ENCODE measurements at regions not wholly inside any gene's neighbourhood (a gene's known extent, or its start where the extent isn't known, plus 50 kb on each side); places are given as distances from the start of the nearest gene placed in this dataset.

DNA sequence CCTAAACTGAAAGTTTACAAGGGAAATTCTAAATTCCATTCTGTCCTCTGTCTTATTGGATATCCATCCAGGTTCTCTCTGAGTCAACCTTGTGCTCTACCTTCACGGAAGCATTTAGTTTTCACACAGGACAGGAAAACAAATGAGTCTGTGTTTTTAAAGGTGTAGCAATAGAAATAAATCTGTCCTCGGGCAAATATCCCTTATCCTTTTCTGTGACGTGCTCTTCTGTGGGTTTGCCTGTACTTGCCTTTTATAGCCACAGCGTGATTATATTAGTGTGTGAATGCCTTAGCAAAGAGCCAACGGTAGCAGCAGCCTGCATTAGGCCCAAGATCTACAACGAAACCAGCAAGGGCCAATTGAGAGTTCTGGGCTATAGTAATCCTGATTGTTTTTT lies 127.2 kb upstream of the PLSCR5 start:
- no peak overlapping the region for H3K4me3 Mint-ChIP-seq
- no peak for DNase-seq
- Histone ChIP-seq H3K27ac (ENCODE audit: low read depth, low read length) (no peak overlapping the region), H3K9me3 (ENCODE audit: control insufficient read depth in 2 of 3, low read length in 3 of 3) (no peaks in the 10 kb centered on the region), H3K4me1 (ENCODE audit: control insufficient read depth in 2 of 2, insufficient read depth in 2 of 2, low read length in 2 of 2) (no peaks in the 10 kb centered on the region), H3K4me3 (ENCODE audit: low read length) (no peak overlapping the region), H3K36me3 (ENCODE audit: control insufficient read depth in 2 of 3, insufficient read depth in 3 of 3, low read length in 3 of 3) (no peaks in the 10 kb centered on the region), H3K27me3 (ENCODE audit: control insufficient read depth in 2 of 2, insufficient read depth in 2 of 2, low read length in 2 of 2) (no peaks in the 10 kb centered on the region)
- peaks cover 0 to 13% (median 7%) of the 10 kb centered on the region in 11 donors for H3K9me3 Mint-ChIP-seq
- CTCF ChIA-PET: no interaction called here
- POLR2A ChIA-PET: no interaction called here
- peaks cover 0 to 4% (median 0%) of the 10 kb centered on the region in 5 donors for H3K36me3 Mint-ChIP-seq
- ATAC-seq: no peak
- no peaks in the 10 kb centered on the region for H3K4me1 Mint-ChIP-seq
- no peak overlapping the region for H3K27ac Mint-ChIP-seq
- intact Hi-C loops (cut with micrococcal nuclease): no loop called here
- H3K27me3 Mint-ChIP-seq: no peaks in the 10 kb centered on the region

DNA sequence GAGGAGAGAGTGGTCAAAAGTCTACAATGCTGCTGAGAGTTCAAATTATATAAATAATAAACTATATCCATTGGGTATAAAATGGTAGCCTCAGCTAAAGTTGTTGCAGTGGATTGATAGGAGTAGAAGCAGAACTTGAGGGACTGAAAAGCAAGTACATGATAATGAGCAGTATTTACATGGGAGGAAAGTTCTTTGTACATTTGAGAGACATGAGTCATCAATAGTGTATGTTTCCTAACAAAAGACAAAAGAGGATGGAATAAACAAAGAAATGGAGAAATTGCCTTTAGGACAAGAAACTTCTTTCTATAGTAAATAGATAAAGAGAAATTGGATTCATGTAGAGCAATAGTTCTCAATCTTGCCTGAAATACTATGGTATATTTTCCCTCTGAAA lies 110.0 kb upstream of the PLSCR5 start:
- ATAC-seq (no peak), DNase-seq (no peak)
- no peak overlapping the region for H3K27ac ChIP-seq (ENCODE audit: low read depth, low read length)
- peaks cover 0 to 13% (median 0%) of the 10 kb centered on the region in 11 donors for H3K9me3 Mint-ChIP-seq
- H3K9me3 ChIP-seq (ENCODE audit: control insufficient read depth in 2 of 3, low read length in 3 of 3): no peaks in the 10 kb centered on the region
- no peaks in the 10 kb centered on the region for H3K36me3 Mint-ChIP-seq
- no peak overlapping the region for H3K4me3 ChIP-seq (ENCODE audit: low read length)
- H3K27ac Mint-ChIP-seq: no peak overlapping the region
- no peak overlapping the region for H3K4me3 Mint-ChIP-seq
- H3K4me1 Mint-ChIP-seq: no peaks in the 10 kb centered on the region
- no peaks in the 10 kb centered on the region for H3K27me3 Mint-ChIP-seq
- no peaks in the 10 kb centered on the region for H3K4me1 ChIP-seq (ENCODE audit: control insufficient read depth in 2 of 2, insufficient read depth in 2 of 2, low read length in 2 of 2)
- no peaks in the 10 kb centered on the region for H3K27me3 ChIP-seq (ENCODE audit: control insufficient read depth in 2 of 2, insufficient read depth in 2 of 2, low read length in 2 of 2)
- CTCF ChIA-PET: no interaction called here
- intact Hi-C loops (cut with micrococcal nuclease): no loop called here
- no peaks in the 10 kb centered on the region for H3K36me3 ChIP-seq (ENCODE audit: control insufficient read depth in 2 of 3, insufficient read depth in 3 of 3, low read length in 3 of 3)
- POLR2A ChIA-PET: no interaction called here

- H3K4me3 Mint-ChIP-seq: no peak overlapping the region
- H3K27ac Mint-ChIP-seq: no peak overlapping the region
- ChIA-PET CTCF (no interaction called here), POLR2A (no interaction called here)
- ATAC-seq (no peak), DNase-seq (no peak)
- Histone ChIP-seq H3K4me3 (ENCODE audit: low read length) (no peak overlapping the region), H3K27me3 (ENCODE audit: control insufficient read depth in 2 of 2, insufficient read depth in 2 of 2, low read length in 2 of 2) (no peaks in the 10 kb centered on the region), H3K9me3 (ENCODE audit: control insufficient read depth in 2 of 3, low read length in 3 of 3) (no peaks in the 10 kb centered on the region), H3K27ac (ENCODE audit: low read depth, low read length) (no peak overlapping the region), H3K36me3 (ENCODE audit: control insufficient read depth in 2 of 3, insufficient read depth in 3 of 3, low read length in 3 of 3) (no peaks in the 10 kb centered on the region), H3K4me1 (ENCODE audit: control insufficient read depth in 2 of 2, insufficient read depth in 2 of 2, low read length in 2 of 2) (no peaks in the 10 kb centered on the region)
- intact Hi-C loops (cut with micrococcal nuclease): no loop called here
- no peaks in the 10 kb centered on the region for H3K4me1 Mint-ChIP-seq
- no peaks in the 10 kb centered on the region for H3K27me3 Mint-ChIP-seq
- no peaks in the 10 kb centered on the region for H3K36me3 Mint-ChIP-seq
- peaks cover 0 to 13% (median 0%) of the 10 kb centered on the region in 11 donors for H3K9me3 Mint-ChIP-seq
These were observed 107.7 kb upstream of the PLSCR5 start for GRCh38 chr3:146712806-146713205.

DNA sequence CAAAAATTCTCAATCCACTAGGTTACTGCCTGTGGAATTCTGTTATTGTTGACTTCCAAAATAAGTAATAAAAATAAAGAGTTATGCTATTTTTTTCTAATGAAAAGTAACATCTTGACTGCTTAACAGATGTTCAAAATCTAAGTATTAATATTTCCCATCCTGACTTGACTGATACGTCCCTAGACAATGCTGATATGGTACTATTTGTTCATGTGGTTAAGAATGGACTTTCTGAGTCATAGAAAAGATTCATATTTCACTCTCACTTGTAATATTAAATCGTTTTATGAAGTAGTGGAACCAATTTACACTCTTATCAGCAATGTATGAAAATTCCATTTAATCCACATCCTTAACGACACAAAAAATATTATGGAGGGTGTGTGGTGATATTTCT lies 104.8 kb upstream of the PLSCR5 start:
- H3K36me3 ChIP-seq (ENCODE audit: control insufficient read depth in 2 of 3, insufficient read depth in 3 of 3, low read length in 3 of 3): no peaks in the 10 kb centered on the region
- Mint-ChIP-seq H3K27me3 (no peaks in the 10 kb centered on the region), H3K4me1 (no peaks in the 10 kb centered on the region), H3K27ac (no peak overlapping the region), H3K9me3 (peaks cover 0 to 10% (median 0%) of the 10 kb centered on the region in 11 donors), H3K4me3 (no peak overlapping the region), H3K36me3 (no peaks in the 10 kb centered on the region)
- no peak overlapping the region for H3K27ac ChIP-seq (ENCODE audit: low read depth, low read length)
- no peak for DNase-seq
- H3K4me3 ChIP-seq (ENCODE audit: low read length): no peak overlapping the region
- ChIA-PET POLR2A (no interaction called here), CTCF (no interaction called here)
- no peaks in the 10 kb centered on the region for H3K27me3 ChIP-seq (ENCODE audit: control insufficient read depth in 2 of 2, insufficient read depth in 2 of 2, low read length in 2 of 2)
- no peak for ATAC-seq
- no peaks in the 10 kb centered on the region for H3K9me3 ChIP-seq (ENCODE audit: control insufficient read depth in 2 of 3, low read length in 3 of 3)
- H3K4me1 ChIP-seq (ENCODE audit: control insufficient read depth in 2 of 2, insufficient read depth in 2 of 2, low read length in 2 of 2): no peaks in the 10 kb centered on the region
- intact Hi-C loops (cut with micrococcal nuclease): no loop called here

DNA sequence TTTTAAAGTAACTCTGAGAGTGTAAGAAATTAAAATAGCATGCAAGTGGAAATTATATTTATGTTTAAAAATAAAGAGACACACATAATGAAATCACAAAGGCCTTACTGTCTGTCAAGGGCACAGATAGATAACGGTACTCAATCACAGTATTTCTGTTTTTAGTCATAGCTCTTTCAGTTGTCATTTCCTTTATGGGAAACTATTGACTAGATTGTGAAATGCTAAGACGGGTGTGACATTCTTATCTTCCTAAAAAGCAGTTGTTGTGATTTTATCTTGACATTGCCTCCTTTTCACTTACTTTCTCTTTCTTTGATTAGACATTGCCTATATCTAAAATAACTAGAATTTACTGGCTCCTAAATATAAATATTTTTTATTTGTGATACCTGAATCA lies 100.1 kb upstream of the PLSCR5 start:
- H3K27ac Mint-ChIP-seq: no peak overlapping the region
- no peak overlapping the region for H3K27ac ChIP-seq (ENCODE audit: low read depth, low read length)
- H3K27me3 ChIP-seq (ENCODE audit: control insufficient read depth in 2 of 2, insufficient read depth in 2 of 2, low read length in 2 of 2): no peaks in the 10 kb centered on the region
- ATAC-seq (no peak), DNase-seq (no peak)
- peaks cover 0 to 8% (median 0%) of the 10 kb centered on the region in 11 donors for H3K9me3 Mint-ChIP-seq
- no peaks in the 10 kb centered on the region for H3K36me3 ChIP-seq (ENCODE audit: control insufficient read depth in 2 of 3, insufficient read depth in 3 of 3, low read length in 3 of 3)
- CTCF ChIA-PET: no interaction called here
- H3K36me3 Mint-ChIP-seq: no peaks in the 10 kb centered on the region
- H3K4me3 Mint-ChIP-seq: no peak overlapping the region
- H3K4me1 ChIP-seq (ENCODE audit: control insufficient read depth in 2 of 2, insufficient read depth in 2 of 2, low read length in 2 of 2): no peaks in the 10 kb centered on the region
- POLR2A ChIA-PET: no interaction called here
- no peak overlapping the region for H3K4me3 ChIP-seq (ENCODE audit: low read length)
- intact Hi-C loops (cut with micrococcal nuclease): no loop called here
- H3K27me3 Mint-ChIP-seq: no peaks in the 10 kb centered on the region
- no peaks in the 10 kb centered on the region for H3K4me1 Mint-ChIP-seq
- no peaks in the 10 kb centered on the region for H3K9me3 ChIP-seq (ENCODE audit: control insufficient read depth in 2 of 3, low read length in 3 of 3)

- Mint-ChIP-seq H3K27me3 (no peaks in the 10 kb centered on the region), H3K27ac (no peak overlapping the region), H3K4me1 (no peaks in the 10 kb centered on the region), H3K36me3 (no peaks in the 10 kb centered on the region), H3K9me3 (peaks cover 0 to 8% (median 0%) of the 10 kb centered on the region in 11 donors), H3K4me3 (no peak overlapping the region)
- H3K9me3 ChIP-seq (ENCODE audit: control insufficient read depth in 2 of 3, low read length in 3 of 3): no peaks in the 10 kb centered on the region
- CTCF ChIA-PET: no interaction called here
- ATAC-seq (no peak), DNase-seq (no peak)
- H3K4me3 ChIP-seq (ENCODE audit: low read length): no peak overlapping the region
- intact Hi-C loops (cut with micrococcal nuclease): no loop called here
- H3K36me3 ChIP-seq (ENCODE audit: control insufficient read depth in 2 of 3, insufficient read depth in 3 of 3, low read length in 3 of 3): no peaks in the 10 kb centered on the region
- no peaks in the 10 kb centered on the region for H3K4me1 ChIP-seq (ENCODE audit: control insufficient read depth in 2 of 2, insufficient read depth in 2 of 2, low read length in 2 of 2)
- H3K27ac ChIP-seq (ENCODE audit: low read depth, low read length): no peak overlapping the region
- POLR2A ChIA-PET: no interaction called here
- H3K27me3 ChIP-seq (ENCODE audit: control insufficient read depth in 2 of 2, insufficient read depth in 2 of 2, low read length in 2 of 2): no peaks in the 10 kb centered on the region
These were observed 97.1 kb upstream of the PLSCR5 start for GRCh38 chr3:146702237-146702636.

DNA sequence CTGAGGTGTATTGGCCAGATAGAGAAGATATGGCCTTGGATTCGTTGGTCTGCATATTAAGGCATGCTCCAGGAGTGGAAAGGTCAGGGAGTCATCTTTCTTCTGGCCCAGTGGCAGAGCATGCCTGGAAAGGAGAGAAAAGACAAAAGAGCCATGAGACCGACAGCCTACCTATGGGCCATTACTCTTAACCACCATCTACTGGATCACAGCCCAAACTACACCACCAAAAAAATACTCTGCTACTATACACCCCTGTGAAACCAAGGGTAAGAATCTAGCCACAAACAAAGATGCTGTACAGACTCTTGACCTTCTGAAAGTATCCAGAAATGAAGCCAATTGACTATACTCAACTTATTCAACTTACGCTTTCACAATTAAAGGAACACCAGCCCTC lies 96.1 kb upstream of the PLSCR5 start:
- Histone ChIP-seq H3K4me1 (ENCODE audit: control insufficient read depth in 2 of 2, insufficient read depth in 2 of 2, low read length in 2 of 2) (no peaks in the 10 kb centered on the region), H3K9me3 (ENCODE audit: control insufficient read depth in 2 of 3, low read length in 3 of 3) (no peaks in the 10 kb centered on the region), H3K27me3 (ENCODE audit: control insufficient read depth in 2 of 2, insufficient read depth in 2 of 2, low read length in 2 of 2) (no peaks in the 10 kb centered on the region), H3K36me3 (ENCODE audit: control insufficient read depth in 2 of 3, insufficient read depth in 3 of 3, low read length in 3 of 3) (no peaks in the 10 kb centered on the region), H3K4me3 (ENCODE audit: low read length) (no peak overlapping the region), H3K27ac (ENCODE audit: low read depth, low read length) (no peak overlapping the region)
- H3K27me3 Mint-ChIP-seq: no peaks in the 10 kb centered on the region
- no peaks in the 10 kb centered on the region for H3K4me1 Mint-ChIP-seq
- H3K36me3 Mint-ChIP-seq: no peaks in the 10 kb centered on the region
- ChIA-PET POLR2A (no interaction called here), CTCF (no interaction called here)
- no peak overlapping the region for H3K27ac Mint-ChIP-seq
- no peak for ATAC-seq
- H3K4me3 Mint-ChIP-seq: no peak overlapping the region
- no peak for DNase-seq
- intact Hi-C loops (cut with micrococcal nuclease): no loop called here
- H3K9me3 Mint-ChIP-seq: peaks cover 0 to 8% (median 0%) of the 10 kb centered on the region in 11 donors
